WTC11 (cell line): ENCODE measurements at regions not wholly inside any gene's neighbourhood (a gene's known extent, or its start where the extent isn't known, plus 50 kb on each side); places are given as distances from the start of the nearest gene placed in this dataset.
A peak's percentile ranks its signal among the peaks of the same experiment; 100 is the strongest.

ENCODE experiments used
- ATAC-seq: fragments of 200-7000 bp; cut with Tn5 transposase; 2 replicates; pipeline ENCODE4 v1.10.0; 2021; ENCODE audit warnings: mild to moderate bottlenecking, moderate library complexity
- CTCF ChIA-PET: fragments of 300-600 bp; sonication (Branson Sonifier 250); formaldehyde crosslinking; loops from one replicate; lab custom pipeline; 2021; ENCODE audit warnings: antibody characterized with exemption; lab: Charles Lee
- POLR2A ChIA-PET: fragments of 350-600 bp; sonication (Branson Sonifier 250); formaldehyde crosslinking; loops from one replicate; lab custom pipeline; 2021; ENCODE audit warnings: antibody characterized with exemption; lab: Charles Lee
- DNase-seq: peaks from one replicate; pipeline ENCODE4 v3.0.0; 2021; ENCODE audit warnings: low spot score
- H3K27ac Mint-ChIP-seq: 2 replicates; pipeline ENCODE4 v1.8.0; 2021; ENCODE audit warnings: mixed read lengths
- H3K27me3 Mint-ChIP-seq: 2 replicates; pipeline ENCODE4 v1.8.0; 2021; ENCODE audit warnings: low read depth, mild to moderate bottlenecking, moderate library complexity, mixed read lengths
- H3K36me3 Mint-ChIP-seq: 2 replicates; pipeline ENCODE4 v1.8.0; 2021; ENCODE audit warnings: mixed read lengths
- H3K4me1 Mint-ChIP-seq: 2 replicates; pipeline ENCODE4 v1.8.0; 2022; ENCODE audit warnings: mixed read lengths
- H3K4me3 Mint-ChIP-seq: 2 replicates; pipeline ENCODE4 v1.8.0; 2021; ENCODE audit warnings: mild to moderate bottlenecking, moderate library complexity, mixed read lengths
- H3K9me3 Mint-ChIP-seq: 2 replicates; pipeline ENCODE4 v1.8.0; 2021; ENCODE audit warnings: mixed read lengths
- ATF2 ChIP-seq: sonication (generic); formaldehyde crosslinking; IDR thresholded peaks from 2 replicates; pipeline ENCODE4 v1.8.1; 2022; ENCODE audit warnings: low read depth, missing genetic modification reagents, borderline replicate concordance
- ATF3 ChIP-seq: sonication (generic); formaldehyde crosslinking; conservative IDR thresholded peaks from 2 replicates; pipeline ENCODE4 v1.8.1; 2022; ENCODE audit warnings: mild to moderate bottlenecking, missing genetic modification reagents
- CTCF ChIP-seq: fragments of 200-600 bp; IDR thresholded peaks from 2 replicates; pipeline ENCODE4 v1.8.0; 2022; ENCODE audit warnings: antibody characterized with exemption
- E2F1 ChIP-seq: sonication (generic); formaldehyde crosslinking; IDR thresholded peaks from 2 replicates; pipeline ENCODE4 v1.8.0; 2022; ENCODE audit warnings: mild to moderate bottlenecking, missing genetic modification reagents
- ESRRA ChIP-seq: sonication (generic); formaldehyde crosslinking; IDR thresholded peaks from 2 replicates; pipeline ENCODE4 v1.8.1; 2022; ENCODE audit warnings: mild to moderate bottlenecking, missing genetic modification reagents, borderline replicate concordance
- ETV6 ChIP-seq: sonication (generic); formaldehyde crosslinking; IDR thresholded peaks from 2 replicates; pipeline ENCODE4 v1.8.1; 2022; ENCODE audit warnings: mild to moderate bottlenecking, missing genetic modification reagents
- FOXJ3 ChIP-seq: sonication (generic); formaldehyde crosslinking; IDR thresholded peaks from 2 replicates; pipeline ENCODE4 v1.9.0; 2021; ENCODE audit warnings: missing genetic modification reagents, mild to moderate bottlenecking, borderline replicate concordance
- FOXK1 ChIP-seq: sonication (generic); formaldehyde crosslinking; IDR thresholded peaks from 2 replicates; pipeline ENCODE4 v1.8.0; 2022; ENCODE audit warnings: mild to moderate bottlenecking, moderate library complexity, missing genetic modification reagents
- IRF1 ChIP-seq: sonication (generic); formaldehyde crosslinking; IDR thresholded peaks from 2 replicates; pipeline ENCODE4 v1.8.0; 2023; ENCODE audit warnings: missing genetic modification reagents
- IRF2 ChIP-seq: sonication (generic); formaldehyde crosslinking; IDR thresholded peaks from 2 replicates; pipeline ENCODE4 v1.8.0; 2022; ENCODE audit warnings: low read depth, missing genetic modification reagents, borderline replicate concordance
- MYBL2 ChIP-seq: sonication (generic); formaldehyde crosslinking; IDR thresholded peaks from 2 replicates; pipeline ENCODE4 v1.8.1; 2023; ENCODE audit warnings: mild to moderate bottlenecking, moderate library complexity, missing genetic modification reagents
- NFATC4 ChIP-seq: fragments of 250-450 bp; sonication (Bioruptor Pico); IDR thresholded peaks from 2 replicates; pipeline ENCODE4 v1.9.0; 2021; ENCODE audit warnings: mild to moderate bottlenecking
- NR1H2 ChIP-seq: sonication (generic); formaldehyde crosslinking; IDR thresholded peaks from 2 replicates; pipeline ENCODE4 v1.9.0; 2021; ENCODE audit warnings: mild to moderate bottlenecking, moderate library complexity, missing genetic modification reagents
- SP1 ChIP-seq: sonication (generic); formaldehyde crosslinking; conservative IDR thresholded peaks from 2 replicates; pipeline ENCODE4 v1.8.1; 2022; ENCODE audit warnings: missing genetic modification reagents
- TEAD4 ChIP-seq: sonication (generic); formaldehyde crosslinking; IDR thresholded peaks from 2 replicates; pipeline ENCODE4 v1.8.0; 2022; ENCODE audit warnings: mild to moderate bottlenecking, missing genetic modification reagents
- USF1 ChIP-seq: sonication (generic); formaldehyde crosslinking; IDR thresholded peaks from 2 replicates; pipeline ENCODE4 v1.8.0; 2022; ENCODE audit warnings: mild to moderate bottlenecking, missing genetic modification reagents
- USF2 ChIP-seq: sonication (generic); formaldehyde crosslinking; IDR thresholded peaks from 2 replicates; pipeline ENCODE4 v1.8.1; 2023; ENCODE audit warnings: mild to moderate bottlenecking, missing genetic modification reagents, moderate library complexity
- ZBTB43 ChIP-seq: sonication (generic); formaldehyde crosslinking; IDR thresholded peaks from 2 replicates; pipeline ENCODE4 v1.8.1; 2023; ENCODE audit warnings: mild to moderate bottlenecking, missing genetic modification reagents
- ZNF138 ChIP-seq: sonication (generic); formaldehyde crosslinking; conservative IDR thresholded peaks from 2 replicates; pipeline ENCODE4 v1.8.1; 2022; ENCODE audit warnings: mild to moderate bottlenecking, moderate library complexity, missing genetic modification reagents
- ZNF263 ChIP-seq: sonication (generic); formaldehyde crosslinking; IDR thresholded peaks from 2 replicates; pipeline ENCODE4 v1.8.1; 2022; ENCODE audit warnings: low read depth, mild to moderate bottlenecking, moderate library complexity, missing genetic modification reagents
- ZNF423 ChIP-seq: fragments of 250-450 bp; sonication (Bioruptor Pico); IDR thresholded peaks from 2 replicates; pipeline ENCODE4 v2.1.2; 2022; ENCODE audit warnings: mild to moderate bottlenecking, moderate library complexity

GRCh38 chr4:20544645-20545044, 155.6 kb upstream of the PACRGL start:
- ATAC-seq: peak; percentile 67; the same call in 1 of the 2 replicates
- Mint-ChIP-seq H3K4me1 (no peaks in the 10 kb centered on the region), H3K4me3 (no peak overlapping the region), H3K27ac (no peak overlapping the region), H3K36me3 (no peaks in the 10 kb centered on the region), H3K27me3 (no peaks in the 10 kb centered on the region), H3K9me3 (no peaks in the 10 kb centered on the region)
- no peak for DNase-seq
- ChIA-PET CTCF (interaction anchor here (0.6 to 1.2 kb wide), 4 partner anchors 17 to 338 kb away, joined by 3 to 4 read pairs (median 3); no protein-coding TSS in a partner anchor), POLR2A (no interaction called here)
- TF ChIP-seq NFATC4 (CRISPR knock-in tag): no peak
- no peak for TF ChIP-seq ATF3
- peak; percentile 23; the same call in 1 of the 2 replicates for TF ChIP-seq CTCF
- TF ChIP-seq ESRRA (CRISPR knock-in tag): no peak
- TF ChIP-seq ZNF138 (CRISPR knock-in tag): no peak

GRCh38 chr4:20552004-20552403, 148.3 kb upstream of the PACRGL start:
- Mint-ChIP-seq H3K36me3 (no peaks in the 10 kb centered on the region), H3K27ac (no peak overlapping the region), H3K9me3 (no peaks in the 10 kb centered on the region), H3K4me3 (no peak overlapping the region), H3K27me3 (no peaks in the 10 kb centered on the region), H3K4me1 (peaks cover 11% of the 10 kb centered on the region)
- ChIA-PET CTCF (interaction anchor here (0.9 to 1.0 kb wide), 2 partner anchors 123 to 157 kb away, joined by 3 to 4 read pairs; no protein-coding TSS in a partner anchor), POLR2A (no interaction called here)
- ATAC-seq: peak; percentile 78
- no peak for DNase-seq
- no peak for TF ChIP-seq E2F1 (CRISPR knock-in tag)
- no peak for TF ChIP-seq CTCF
- TF ChIP-seq FOXJ3 (CRISPR knock-in tag): no peak
- no peak for TF ChIP-seq FOXK1 (CRISPR knock-in tag)
- no peak for TF ChIP-seq NR1H2
- no peak for TF ChIP-seq TEAD4 (CRISPR knock-in tag)
- TF ChIP-seq ZNF263 (CRISPR knock-in tag): no peak
- no peak for TF ChIP-seq ATF2 (CRISPR knock-in tag)
- TF ChIP-seq ETV6: no peak
- TF ChIP-seq MYBL2 (CRISPR knock-in tag): no peak
- TF ChIP-seq USF2 (CRISPR knock-in tag): no peak
- no peak for TF ChIP-seq IRF1
- no peak for TF ChIP-seq IRF2
- no peak for TF ChIP-seq USF1 (CRISPR knock-in tag)
- TF ChIP-seq ZNF423 (CRISPR knock-in tag): no peak
- no peak for TF ChIP-seq ZBTB43 (CRISPR knock-in tag)
- no peak for TF ChIP-seq NFATC4 (CRISPR knock-in tag)
- no peak for TF ChIP-seq SP1 (CRISPR knock-in tag)
